HG03432 (cell line): ENCODE measurements at regions not wholly inside any gene's neighbourhood (a gene's known extent, or its start where the extent isn't known, plus 50 kb on each side); places are given as distances from the start of the nearest gene placed in this dataset.
"Not testable (repeated sequence)": the region's sequence is repeated elsewhere in the genome, so short reads cannot be mapped to it uniquely, and the experiment has no call there.

Experiments
- ATAC-seq: cut with Tn5 transposase; IDR thresholded peaks from one replicate; pipeline ENCODE4 v1.9.1; 2021; ENCODE audit warnings: mild to moderate bottlenecking, moderate library complexity; ENCODE audit not compliant: unreplicated experiment

GRCh38 chr14:82861313-82861712 lies 1327.7 kb upstream of the SEL1L start:
- ATAC-seq = no peak

DNA sequence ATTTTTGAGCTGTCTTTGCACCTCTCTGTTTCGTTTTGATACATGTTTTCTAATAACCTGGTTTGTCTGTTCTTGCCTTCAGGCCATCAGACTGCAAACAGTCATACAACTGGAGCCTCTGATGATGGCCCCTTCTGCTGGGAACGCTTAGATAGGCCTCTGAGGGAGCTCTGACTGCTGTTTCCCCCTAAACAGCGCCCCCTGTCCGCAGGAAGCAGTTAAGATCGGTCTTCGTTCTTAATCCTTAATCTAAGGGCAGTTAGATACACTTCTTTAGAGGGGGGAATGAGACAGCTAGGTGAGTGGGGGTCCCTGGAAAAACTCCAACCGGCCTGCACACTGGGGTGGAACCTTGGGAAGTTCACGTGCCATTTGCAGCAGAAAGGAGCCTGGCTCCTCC lies 1338.8 kb upstream of the SEL1L start:
- ATAC-seq = no peak

GRCh38 chr14:82878951-82879350 lies 1345.3 kb upstream of the SEL1L start:
- no peak for ATAC-seq

- ATAC-seq = no peak
Observed at GRCh38 chr14:82879949-82880535, 1346.4 kb upstream of the SEL1L start.

DNA sequence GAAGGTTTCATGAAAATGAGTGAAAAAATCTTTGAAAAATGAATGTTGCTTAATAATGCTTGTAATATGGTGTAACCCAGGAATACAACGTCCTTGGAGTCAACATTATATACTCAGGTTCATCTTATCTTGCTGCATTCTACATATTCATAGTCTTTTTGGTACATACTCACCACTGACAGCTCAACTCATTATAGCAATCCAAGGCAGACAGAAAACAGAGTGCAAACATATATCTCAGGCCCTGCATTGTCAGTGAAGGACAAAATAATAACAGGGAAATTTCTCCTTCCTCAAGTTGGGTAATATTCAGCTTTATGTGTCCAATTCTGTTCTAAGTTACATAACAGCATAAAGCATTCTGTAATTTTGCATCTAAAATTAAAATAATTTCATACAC lies 1353.0 kb upstream of the SEL1L start:
- no peak for ATAC-seq

GRCh38 chr14:82889701-82890100 lies 1356.0 kb upstream of the SEL1L start:
- no peak for ATAC-seq

GRCh38 chr14:82896476-82896875 lies 1362.8 kb upstream of the SEL1L start:
- ATAC-seq = no peak

DNA sequence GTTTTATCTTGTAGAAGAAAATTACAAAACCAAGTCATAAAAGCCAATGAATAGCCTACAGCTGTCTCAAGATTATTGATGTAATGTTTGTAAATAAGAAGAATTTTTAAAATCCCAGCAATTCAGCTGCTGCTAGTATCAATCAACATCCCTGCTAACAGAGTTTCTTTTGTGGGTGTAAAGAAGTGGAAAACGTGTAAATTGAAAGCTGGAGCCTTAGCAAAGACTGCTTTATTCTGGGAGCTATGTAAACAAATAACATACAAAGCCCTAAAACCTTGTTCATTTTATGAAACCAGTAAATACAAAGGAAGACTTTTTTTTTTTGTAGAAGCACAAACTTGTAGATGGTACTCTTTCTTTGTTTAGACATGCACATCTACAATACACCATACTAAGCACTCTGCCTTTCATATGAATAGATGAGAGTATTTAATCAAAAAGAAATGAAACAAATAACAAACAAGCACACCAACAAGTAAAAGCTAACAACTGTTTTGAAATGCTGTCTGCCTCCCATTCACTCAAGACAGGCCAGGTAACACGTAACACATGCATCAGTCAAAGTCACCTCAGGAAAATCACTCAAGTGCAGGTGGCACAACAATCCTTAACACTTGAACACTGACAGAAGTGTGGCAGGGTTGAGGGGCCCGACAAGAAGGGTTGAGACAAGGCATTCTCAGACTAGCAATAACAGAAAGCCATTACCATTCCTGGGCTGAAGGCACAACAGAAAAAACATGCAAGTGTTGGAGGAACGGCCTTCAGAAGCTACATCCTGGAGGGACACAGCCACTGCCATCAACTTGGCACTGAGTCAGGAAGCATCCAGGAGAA lies 1364.0 kb upstream of the SEL1L start:
- no peak for ATAC-seq

DNA sequence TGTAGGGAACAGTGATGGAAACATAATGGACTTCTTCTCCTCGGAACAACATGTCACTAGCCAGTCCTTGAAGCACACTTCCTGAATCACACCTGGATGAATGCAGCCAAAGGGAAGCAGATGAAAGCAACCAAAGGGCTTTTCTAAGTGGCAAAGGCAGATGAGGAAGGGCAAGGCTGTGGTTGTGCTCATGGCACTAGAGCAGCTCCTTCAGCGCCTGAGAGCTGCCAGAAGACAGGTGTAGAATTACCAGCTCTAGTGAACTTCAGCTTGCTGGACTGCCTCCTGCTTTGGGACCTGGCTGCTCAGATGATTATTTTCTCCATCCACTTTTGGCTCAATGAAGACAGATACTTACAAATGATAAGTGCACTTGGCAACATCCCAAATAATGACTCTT lies 1372.1 kb upstream of the SEL1L start:
- ATAC-seq = no peak

DNA sequence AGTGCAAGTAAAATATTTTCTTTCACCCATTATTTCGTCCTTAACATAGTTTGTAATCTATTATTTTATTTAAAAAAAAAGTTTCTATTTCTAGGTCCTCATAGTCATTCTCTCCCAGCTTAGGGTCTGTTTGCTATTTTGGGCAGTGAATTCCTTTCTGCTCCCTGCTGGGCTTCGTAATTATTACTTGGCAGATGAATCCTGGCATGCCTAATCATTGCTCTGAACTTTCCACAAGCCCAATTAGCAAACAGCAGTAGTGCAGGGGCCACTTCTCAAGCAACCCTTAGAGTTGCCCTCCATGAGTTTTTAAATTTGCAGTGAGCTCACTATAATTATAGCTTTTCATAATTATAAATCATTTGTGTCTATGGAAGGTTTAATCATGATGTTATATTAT lies 1378.3 kb upstream of the SEL1L start:
- ATAC-seq = no peak

DNA sequence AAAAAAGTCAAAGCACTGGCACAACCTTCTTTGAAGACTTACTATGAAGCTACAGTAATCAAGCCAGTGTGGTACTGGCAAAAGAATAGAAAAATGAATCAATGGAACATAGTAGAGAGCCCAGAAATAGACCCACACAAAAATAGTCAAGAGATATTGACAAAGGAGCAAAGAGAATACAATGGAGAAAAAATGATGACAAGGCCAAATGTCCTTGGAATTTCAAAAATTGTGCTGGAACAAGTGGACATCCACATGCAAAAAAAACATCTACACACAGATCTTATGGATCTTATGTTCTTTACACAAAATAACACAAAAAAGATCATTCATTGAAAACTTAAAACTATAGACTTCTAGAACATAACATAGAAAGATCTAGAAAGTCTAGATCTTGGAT lies 1379.7 kb upstream of the SEL1L start:
- ATAC-seq = no peak

DNA sequence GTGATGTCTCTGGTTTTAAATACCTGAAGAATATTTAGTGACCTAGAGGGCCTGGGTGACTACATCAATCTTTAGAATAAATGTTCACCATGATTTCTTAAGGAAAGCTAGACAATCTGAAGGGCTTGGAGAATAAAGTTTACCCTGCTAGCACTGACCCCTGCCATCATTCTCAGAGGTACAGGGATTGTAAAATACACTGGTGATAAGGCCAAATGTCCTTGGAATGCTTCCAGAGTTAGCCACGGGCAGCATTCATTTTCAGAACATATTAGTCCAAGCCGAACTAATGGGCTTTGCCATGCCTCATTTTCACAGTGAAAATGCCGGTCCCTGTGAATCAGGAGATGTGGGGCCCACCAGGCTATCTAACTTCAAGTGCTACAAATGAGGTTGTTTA lies 1381.7 kb upstream of the SEL1L start:
- ATAC-seq = no peak

- no peak for ATAC-seq
Observed at GRCh38 chr14:82935691-82936090, 1402.0 kb upstream of the SEL1L start.

DNA sequence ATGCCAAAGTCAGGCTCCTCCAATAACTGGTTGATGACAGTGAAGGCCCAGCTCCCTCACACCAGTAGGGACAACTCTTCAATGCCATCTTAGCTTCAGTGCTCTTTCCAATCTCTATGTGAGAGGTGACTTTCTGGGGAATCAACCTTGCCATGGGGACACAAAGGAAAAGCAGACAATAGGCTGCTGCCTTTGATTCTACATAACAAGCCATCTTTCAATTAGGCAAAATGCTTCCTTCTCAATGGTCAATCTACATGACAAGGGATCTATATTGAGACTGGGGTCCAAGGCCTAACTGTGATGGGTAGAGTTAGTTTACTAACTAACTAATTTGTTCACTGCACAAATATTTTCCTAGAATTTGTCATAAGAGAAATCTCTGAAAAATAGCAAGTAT lies 1417.5 kb upstream of the SEL1L start:
- ATAC-seq = no peak

GRCh38 chr14:82963756-82964155 lies 1430.1 kb upstream of the SEL1L start:
- no peak for ATAC-seq

DNA sequence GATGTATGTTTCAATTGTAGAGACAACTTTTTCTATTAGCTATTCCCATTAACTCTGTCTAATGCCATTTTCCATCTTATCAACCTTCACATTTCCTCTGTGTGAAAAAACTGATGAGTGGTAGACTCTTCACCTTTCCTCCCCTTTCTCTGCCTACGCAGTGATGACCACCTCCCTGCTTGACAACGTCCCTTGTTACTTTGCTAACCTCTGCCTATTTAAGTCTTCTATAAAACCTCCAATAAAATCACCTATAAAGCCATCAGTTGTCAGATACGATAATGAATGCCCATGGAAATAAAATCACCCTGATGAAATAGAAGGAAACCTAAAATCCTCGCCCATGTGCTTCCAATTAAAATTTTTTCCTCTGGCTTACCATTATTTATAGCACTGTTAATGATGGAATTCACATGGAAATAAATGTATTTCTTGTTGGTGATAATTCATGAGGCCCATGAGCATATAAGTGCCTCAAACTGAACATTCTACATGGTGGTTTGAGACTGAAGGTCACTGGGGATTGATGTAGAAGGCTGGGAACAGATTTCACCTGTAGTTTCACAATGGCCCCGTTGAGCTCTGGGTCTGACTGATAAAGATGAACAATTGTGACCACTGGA lies 1454.0 kb upstream of the SEL1L start:
- ATAC-seq = no peak

- ATAC-seq = not testable (repeated sequence)
Observed at GRCh38 chr14:82994547-82994946, 1460.9 kb upstream of the SEL1L start.

DNA sequence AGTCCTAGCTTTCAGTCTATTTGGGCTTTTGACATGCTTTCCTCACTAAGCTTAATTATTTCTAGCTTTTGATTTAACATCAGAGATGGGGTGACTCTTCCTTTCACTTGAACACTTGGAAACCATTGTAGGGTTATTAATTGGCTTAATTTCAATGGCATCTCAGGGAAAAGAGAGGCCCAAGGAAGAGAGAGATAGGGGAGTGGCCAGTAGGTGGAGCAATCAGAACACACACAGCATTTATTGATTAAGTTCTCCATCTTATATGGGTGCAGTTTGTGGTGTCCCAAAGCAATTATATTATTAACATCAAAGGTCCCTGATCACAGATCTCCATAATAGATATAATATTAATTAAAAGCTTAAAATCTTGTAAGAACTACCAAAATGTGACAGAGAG lies 1466.1 kb upstream of the SEL1L start:
- no peak for ATAC-seq

DNA sequence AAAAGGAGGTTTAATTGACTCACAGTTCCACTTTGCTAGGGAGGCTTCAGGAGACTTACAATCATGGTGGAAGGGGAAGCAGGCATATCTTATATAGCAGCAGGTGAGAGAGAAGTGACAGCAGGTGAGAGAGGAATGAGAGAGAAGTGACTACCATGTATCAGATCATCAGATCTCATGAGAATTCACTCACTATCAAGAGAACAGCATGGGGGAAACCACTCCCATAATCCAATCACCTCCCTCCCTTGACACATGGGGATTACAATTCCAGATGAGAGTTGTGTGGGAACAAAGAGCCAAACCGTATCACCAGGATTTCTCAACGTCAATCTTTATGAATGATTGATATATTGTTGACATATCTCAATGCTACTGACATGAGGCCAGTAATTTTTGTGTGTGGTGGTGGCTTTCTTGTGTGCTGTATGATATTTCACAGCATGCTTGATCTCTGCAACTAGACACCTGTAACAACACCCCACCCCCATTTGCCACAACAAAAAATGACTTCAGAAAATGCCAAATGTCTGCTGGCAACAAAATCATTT lies 1470.9 kb upstream of the SEL1L start:
- no peak for ATAC-seq

GRCh38 chr14:83006121-83006670 lies 1472.5 kb upstream of the SEL1L start:
- no peak for ATAC-seq

- not testable (repeated sequence) for ATAC-seq
Observed at GRCh38 chr14:83007052-83007451, 1473.4 kb upstream of the SEL1L start.
